ENCODE measurements at regions not wholly inside any gene's neighbourhood (a gene's known extent, or its start where the extent isn't known, plus 50 kb on each side); places are given as distances from the start of the nearest gene placed in this dataset.
"Not testable (repeated sequence)": the region's sequence is repeated elsewhere in the genome, so short reads cannot be mapped to it uniquely, and the experiment has no call there.

GRCh38 chr6:74892091-74892490, 313.8 kb downstream of the COL12A1 start:
- H3K4me3 ChIP-seq (ENCODE audit: low read depth, low read length): no peak overlapping the region
- DNase-seq (ENCODE audit: low read depth): no peak
- TF ChIP-seq CTCF (conservative IDR thresholded peaks at IDR 0.05; ENCODE audit: low read depth, low read length): no peak

GRCh38 chr6:74891349-74891831, 314.5 kb downstream of the COL12A1 start:
- no peak for TF ChIP-seq CTCF (conservative IDR thresholded peaks at IDR 0.05; ENCODE audit: low read depth, low read length)
- DNase-seq (ENCODE audit: low read depth): no peak
- no peak overlapping the region for H3K4me3 ChIP-seq (ENCODE audit: low read depth, low read length)

GRCh38 chr6:74889635-74890034, 316.2 kb downstream of the COL12A1 start:
- no peak for DNase-seq (ENCODE audit: low read depth)
- TF ChIP-seq CTCF (conservative IDR thresholded peaks at IDR 0.05; ENCODE audit: low read depth, low read length): no peak
- H3K4me3 ChIP-seq (ENCODE audit: low read depth, low read length): no peak overlapping the region

- H3K4me3 ChIP-seq (ENCODE audit: low read depth, low read length); DNase-seq (ENCODE audit: low read depth): not testable (repeated sequence)
Observed at GRCh38 chr6:74888741-74889140, 317.1 kb downstream of the COL12A1 start.

- no peak overlapping the region for H3K4me3 ChIP-seq (ENCODE audit: low read depth, low read length)
- DNase-seq (ENCODE audit: low read depth): no peak
- TF ChIP-seq CTCF (conservative IDR thresholded peaks at IDR 0.05; ENCODE audit: low read depth, low read length): no peak
Observed at GRCh38 chr6:74879976-74880375, 325.9 kb downstream of the COL12A1 start.

GRCh38 chr6:74879234-74879633, 326.6 kb downstream of the COL12A1 start:
- peak; percentile 46 for DNase-seq (ENCODE audit: low read depth)
- TF ChIP-seq CTCF (conservative IDR thresholded peaks at IDR 0.05; ENCODE audit: low read depth, low read length): no peak
- no peak overlapping the region for H3K4me3 ChIP-seq (ENCODE audit: low read depth, low read length)

GRCh38 chr6:74875193-74875592, 330.7 kb downstream of the COL12A1 start:
- DNase-seq (ENCODE audit: low read depth): no peak
- no peak overlapping the region for H3K4me3 ChIP-seq (ENCODE audit: low read depth, low read length)
- no peak for TF ChIP-seq CTCF (conservative IDR thresholded peaks at IDR 0.05; ENCODE audit: low read depth, low read length)
